ENCODE measurements at regions not wholly inside any gene's neighbourhood (a gene's known extent, or its start where the extent isn't known, plus 50 kb on each side); places are given as distances from the start of the nearest gene placed in this dataset.

DNA sequence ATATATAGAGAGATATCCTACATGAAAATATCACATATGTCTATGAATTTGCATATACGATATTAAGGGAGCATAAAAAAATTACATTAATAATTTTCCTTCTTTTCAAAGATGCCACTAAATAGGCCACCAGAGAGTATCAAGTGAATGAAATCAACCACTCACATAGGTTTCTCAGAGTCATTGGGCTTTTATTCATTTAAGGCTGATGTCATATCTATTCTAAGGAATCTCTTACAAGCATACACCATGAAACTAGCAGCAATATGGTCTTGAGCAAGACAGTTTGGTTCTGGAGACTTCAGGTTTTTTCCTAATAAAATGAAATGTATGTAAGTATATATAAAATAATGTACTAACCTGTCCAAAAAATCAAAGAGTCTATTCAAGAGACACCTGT, 420.4 kb downstream of the PLA2G4A start:
- H3K4me3 ChIP-seq (ENCODE audit: low read depth, low read length) = no peak overlapping the region
- TF ChIP-seq CTCF (IDR thresholded peaks at IDR 0.05; ENCODE audit: low read depth, low read length) = no peak

GRCh38 chr1:187252923-187253322, 424.2 kb downstream of the PLA2G4A start:
- H3K4me3 ChIP-seq (ENCODE audit: low read depth, low read length) = no peak overlapping the region
- TF ChIP-seq CTCF (IDR thresholded peaks at IDR 0.05; ENCODE audit: low read depth, low read length) = no peak

DNA sequence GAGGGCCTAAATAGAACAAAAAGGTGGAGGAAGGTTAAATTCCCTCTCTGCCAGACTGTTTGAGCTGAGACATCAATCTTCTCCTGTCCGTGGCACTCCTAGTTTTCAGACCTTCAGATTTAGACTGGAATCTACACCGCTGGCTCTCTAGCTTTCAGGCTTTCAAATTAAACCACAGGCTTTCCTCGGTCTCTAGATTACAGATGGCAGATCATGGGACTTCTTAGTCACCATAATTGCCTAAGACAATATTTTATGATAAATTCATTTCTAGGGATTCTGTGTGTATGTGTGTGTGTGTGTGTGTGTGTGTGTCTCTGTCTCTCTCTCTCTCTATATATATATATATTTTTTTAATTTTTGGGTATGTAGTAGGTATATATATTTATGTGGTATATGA, 428.7 kb downstream of the PLA2G4A start:
- no peak overlapping the region for H3K4me3 ChIP-seq (ENCODE audit: low read depth, low read length)
- TF ChIP-seq CTCF (IDR thresholded peaks at IDR 0.05; ENCODE audit: low read depth, low read length) = no peak

DNA sequence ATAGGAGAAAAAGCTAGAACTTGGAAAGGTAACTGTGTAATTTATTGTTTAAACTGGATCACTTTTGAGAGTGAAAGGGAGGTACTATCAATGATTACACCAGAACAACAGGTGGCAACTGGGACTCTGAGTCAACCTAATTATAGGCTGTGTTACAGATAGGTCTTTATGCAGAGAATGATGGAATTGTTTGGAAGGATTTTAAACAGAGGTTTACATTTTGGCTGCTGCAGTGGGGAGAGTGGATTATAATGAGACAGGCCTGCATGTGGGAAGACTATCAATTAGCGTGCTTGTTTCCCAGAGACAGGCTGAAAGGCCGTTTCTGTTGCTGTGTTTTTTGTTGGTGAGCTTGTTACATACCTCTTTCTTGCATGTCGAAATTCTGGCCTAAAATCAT, 432.9 kb downstream of the PLA2G4A start:
- TF ChIP-seq CTCF (IDR thresholded peaks at IDR 0.05; ENCODE audit: low read depth, low read length) = no peak
- H3K4me3 ChIP-seq (ENCODE audit: low read depth, low read length) = no peak overlapping the region

DNA sequence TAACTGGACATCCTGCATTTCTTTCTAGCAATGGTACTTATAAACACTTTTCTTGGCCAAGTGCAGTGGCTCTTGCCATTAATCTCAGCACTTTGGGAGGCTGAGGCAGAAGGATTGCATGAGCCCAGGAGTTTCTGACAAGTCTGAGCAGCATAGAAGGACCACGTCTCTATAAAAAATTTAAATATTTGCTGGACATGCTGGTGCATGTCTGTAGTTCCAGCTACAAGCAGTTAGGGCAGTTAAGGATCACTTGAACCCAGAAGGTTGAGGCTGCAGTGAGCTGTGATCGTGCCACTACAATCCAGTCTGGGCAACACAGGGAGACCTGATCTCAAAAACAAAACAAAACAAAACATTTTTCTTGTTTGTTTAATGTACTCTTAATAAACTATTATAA, 434.0 kb downstream of the PLA2G4A start:
- TF ChIP-seq CTCF (IDR thresholded peaks at IDR 0.05; ENCODE audit: low read depth, low read length) = no peak
- no peak overlapping the region for H3K4me3 ChIP-seq (ENCODE audit: low read depth, low read length)

- TF ChIP-seq CTCF (IDR thresholded peaks at IDR 0.05; ENCODE audit: low read depth, low read length) = no peak
- H3K4me3 ChIP-seq (ENCODE audit: low read depth, low read length) = no peak overlapping the region
Observed at GRCh38 chr1:187264995-187265602, 436.4 kb downstream of the PLA2G4A start.

DNA sequence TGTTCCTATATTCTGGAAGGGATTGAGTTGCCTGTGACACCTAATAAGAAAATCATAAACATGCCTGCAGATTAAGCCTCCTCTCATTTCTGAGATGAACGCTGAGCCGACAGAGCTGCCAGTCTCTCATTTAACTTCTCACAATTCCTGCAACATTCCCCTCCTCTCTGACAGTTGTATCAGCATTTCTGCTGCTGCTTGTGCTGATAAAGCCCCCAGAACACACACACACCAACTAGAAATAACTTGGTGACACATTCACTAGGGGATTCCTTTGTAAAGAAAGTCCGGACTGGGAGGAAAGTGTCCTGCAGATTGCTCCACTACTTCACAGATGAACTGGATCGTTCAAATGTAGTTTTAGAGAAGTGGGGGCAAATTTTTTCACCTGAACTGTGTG, 437.3 kb downstream of the PLA2G4A start:
- no peak for TF ChIP-seq CTCF (IDR thresholded peaks at IDR 0.05; ENCODE audit: low read depth, low read length)
- H3K4me3 ChIP-seq (ENCODE audit: low read depth, low read length) = no peak overlapping the region

Data from WI38 (cell line).